ENCODE measurements at regions not wholly inside any gene's neighbourhood (a gene's known extent, or its start where the extent isn't known, plus 50 kb on each side); places are given as distances from the start of the nearest gene placed in this dataset.

DNA sequence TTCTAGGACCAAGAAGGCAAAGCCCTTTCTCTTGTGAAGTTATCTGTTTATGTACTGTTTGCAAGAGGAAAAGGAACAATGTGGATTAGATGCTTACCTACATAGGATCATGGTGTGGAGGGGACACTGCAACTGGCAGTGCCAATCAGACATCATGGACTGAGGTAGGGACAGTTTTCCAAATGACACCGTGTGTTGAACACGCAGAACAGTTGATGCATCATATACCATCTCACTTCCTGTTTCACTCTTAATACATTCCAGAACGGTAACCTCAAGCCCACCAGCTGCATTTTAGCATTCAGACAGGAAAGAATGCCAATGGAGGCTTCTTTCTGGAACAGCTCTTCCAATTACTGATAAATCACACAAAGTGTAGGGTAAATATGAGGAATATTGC lies 397.7 kb upstream of the LMCD1 start:
- Histone ChIP-seq H3K27ac (ENCODE audit: low read length, poor library complexity, severe bottlenecking) (no peak overlapping the region), H3K9ac (ENCODE audit: low read length) (no peak overlapping the region), H3K4me2 (ENCODE audit: low read length, poor library complexity, severe bottlenecking) (no peak overlapping the region), H3K36me3 (ENCODE audit: control insufficient read depth in 1 of 2, insufficient read depth in 2 of 2, low read depth in 1 of 2, low read length in 2 of 2) (no peaks in the 10 kb centered on the region), H2BK12ac (ENCODE audit: low read length in 2 of 2) (no peak overlapping the region), H3K79me1 (replicated peaks; ENCODE audit: low read length, poor library complexity, severe bottlenecking) (no peaks in the 10 kb centered on the region), H2BK120ac (ENCODE audit: low read depth, low read length) (no peak overlapping the region), H2AFZ (ENCODE audit: low read depth, low read length) (no peak overlapping the region), H3K27me3 (ENCODE audit: control insufficient read depth in 1 of 2, insufficient read depth in 1 of 2, low read length in 2 of 2) (no peaks in the 10 kb centered on the region), H3K23ac (ENCODE audit: low read length in 2 of 2) (no peak overlapping the region), H3K4me3 (ENCODE audit: insufficient read depth in 1 of 2, low read depth in 1 of 2, low read length in 2 of 2) (no peak overlapping the region), H2BK15ac (ENCODE audit: low read depth, poor library complexity, severe bottlenecking) (no peak overlapping the region), H3K4me1 (ENCODE audit: control insufficient read depth, insufficient read depth, low read depth, low read length) (no peaks in the 10 kb centered on the region), H3K9me3 (ENCODE audit: control insufficient read depth, low read length) (no peaks in the 10 kb centered on the region), H3K4ac (ENCODE audit: low read depth in 1 of 2, low read length in 2 of 2) (no peak overlapping the region), H3K18ac (ENCODE audit: low read depth in 1 of 2, low read length in 2 of 2) (no peak overlapping the region), H2BK5ac (ENCODE audit: low read depth, low read length, poor library complexity, severe bottlenecking) (no peak overlapping the region), H3K14ac (ENCODE audit: low read length in 2 of 2) (no peak overlapping the region), H4K8ac (ENCODE audit: low read length) (no peak overlapping the region), H2AK5ac (ENCODE audit: low read length, severe bottlenecking) (no peak overlapping the region), H4K91ac (ENCODE audit: low read length) (no peak overlapping the region)
- WGBS = 35% methylated on average over 3 of the region's 3 CpGs
- no peak for DNase-seq

DNA sequence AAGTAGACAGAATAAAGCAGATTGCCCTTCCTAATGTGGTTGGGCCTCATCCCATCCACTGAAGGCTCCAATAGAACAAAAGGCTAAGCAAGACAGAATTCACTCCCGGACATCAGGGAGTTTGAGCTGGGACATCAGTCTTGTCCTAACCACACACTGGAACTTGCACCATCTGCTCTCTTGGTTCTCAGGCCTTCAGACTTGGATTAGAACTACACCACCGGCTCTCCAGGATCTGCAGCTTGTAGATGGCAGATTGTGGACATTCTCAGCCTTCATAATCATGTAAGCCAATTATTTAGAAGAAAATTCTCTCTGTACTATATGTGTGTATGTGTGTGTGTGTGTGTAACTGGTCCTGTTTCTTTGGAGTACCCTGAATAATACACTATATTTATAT lies 394.7 kb upstream of the LMCD1 start:
- H3K27me3 ChIP-seq (ENCODE audit: control insufficient read depth in 1 of 2, insufficient read depth in 1 of 2, low read length in 2 of 2) = no peaks in the 10 kb centered on the region
- no peak overlapping the region for H3K9ac ChIP-seq (ENCODE audit: low read length)
- no peak overlapping the region for H3K14ac ChIP-seq (ENCODE audit: low read length in 2 of 2)
- H3K23ac ChIP-seq (ENCODE audit: low read length in 2 of 2) = no peak overlapping the region
- no peak overlapping the region for H4K91ac ChIP-seq (ENCODE audit: low read length)
- no peak overlapping the region for H2BK15ac ChIP-seq (ENCODE audit: low read depth, poor library complexity, severe bottlenecking)
- no peaks in the 10 kb centered on the region for H3K9me3 ChIP-seq (ENCODE audit: control insufficient read depth, low read length)
- no peak overlapping the region for H3K27ac ChIP-seq (ENCODE audit: low read length, poor library complexity, severe bottlenecking)
- H2AK5ac ChIP-seq (ENCODE audit: low read length, severe bottlenecking) = no peak overlapping the region
- no peak for DNase-seq
- WGBS = 100% methylated on average over 1 of the region's 2 CpGs
- H3K79me1 ChIP-seq (replicated peaks; ENCODE audit: low read length, poor library complexity, severe bottlenecking) = no peaks in the 10 kb centered on the region
- no peaks in the 10 kb centered on the region for H3K4me1 ChIP-seq (ENCODE audit: control insufficient read depth, insufficient read depth, low read depth, low read length)
- no peak overlapping the region for H2BK5ac ChIP-seq (ENCODE audit: low read depth, low read length, poor library complexity, severe bottlenecking)
- H2BK120ac ChIP-seq (ENCODE audit: low read depth, low read length) = no peak overlapping the region
- no peak overlapping the region for H2AFZ ChIP-seq (ENCODE audit: low read depth, low read length)
- H2BK12ac ChIP-seq (ENCODE audit: low read length in 2 of 2) = no peak overlapping the region
- no peak overlapping the region for H3K4me2 ChIP-seq (ENCODE audit: low read length, poor library complexity, severe bottlenecking)
- no peaks in the 10 kb centered on the region for H3K36me3 ChIP-seq (ENCODE audit: control insufficient read depth in 1 of 2, insufficient read depth in 2 of 2, low read depth in 1 of 2, low read length in 2 of 2)
- no peak overlapping the region for H3K4ac ChIP-seq (ENCODE audit: low read depth in 1 of 2, low read length in 2 of 2)
- H3K18ac ChIP-seq (ENCODE audit: low read depth in 1 of 2, low read length in 2 of 2) = no peak overlapping the region
- no peak overlapping the region for H4K8ac ChIP-seq (ENCODE audit: low read length)
- H3K4me3 ChIP-seq (ENCODE audit: insufficient read depth in 1 of 2, low read depth in 1 of 2, low read length in 2 of 2) = no peak overlapping the region

DNA sequence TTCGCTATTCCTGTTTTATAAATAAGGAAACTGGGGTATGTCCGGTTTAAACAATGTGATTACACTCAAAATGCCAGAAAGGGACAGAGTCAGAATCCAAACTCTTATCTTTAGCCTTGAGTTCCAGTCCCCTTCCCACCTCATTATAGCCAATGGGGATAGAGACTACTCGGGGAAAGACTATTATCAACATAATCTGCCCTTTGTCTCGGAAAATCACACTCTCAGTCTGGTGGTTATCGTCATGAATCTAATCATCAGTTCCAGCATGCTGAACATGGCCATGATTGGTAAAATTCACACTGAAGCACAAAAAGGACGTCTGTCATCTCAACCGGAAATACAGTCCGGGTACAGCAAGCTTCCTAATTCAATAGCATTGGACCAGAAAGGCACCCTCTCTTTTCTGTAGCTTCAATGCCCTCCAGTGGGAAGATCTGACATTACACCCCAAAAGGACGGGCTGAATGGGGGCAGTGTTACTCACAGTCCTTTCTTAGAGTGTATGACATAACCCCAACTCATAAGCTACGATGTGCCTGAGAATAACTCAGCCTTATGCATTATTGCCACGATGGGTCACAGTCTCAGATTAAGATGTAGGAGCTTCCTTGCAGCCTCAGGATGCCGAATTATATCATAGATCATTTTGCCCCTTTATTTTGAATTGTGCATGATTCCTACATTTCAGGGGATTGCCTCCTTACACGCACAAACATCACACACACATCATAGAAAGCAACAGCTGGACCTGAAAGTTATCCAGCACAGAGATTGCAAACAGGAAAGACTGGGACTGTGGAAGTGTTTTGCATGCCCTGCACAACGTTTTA lies 390.4 kb upstream of the LMCD1 start:
- Histone ChIP-seq H3K18ac (ENCODE audit: low read depth in 1 of 2, low read length in 2 of 2) (no peak overlapping the region), H3K9ac (ENCODE audit: low read length) (peak overlapping the region; percentile 65), H3K14ac (ENCODE audit: low read length in 2 of 2) (no peak overlapping the region), H3K4me2 (ENCODE audit: low read length, poor library complexity, severe bottlenecking) (peak overlapping the region; percentile 17), H3K4me1 (ENCODE audit: control insufficient read depth, insufficient read depth, low read depth, low read length) (no peaks in the 10 kb centered on the region), H3K23ac (ENCODE audit: low read length in 2 of 2) (no peak overlapping the region), H2BK15ac (ENCODE audit: low read depth, poor library complexity, severe bottlenecking) (no peak overlapping the region), H3K9me3 (ENCODE audit: control insufficient read depth, low read length) (no peaks in the 10 kb centered on the region), H2BK12ac (ENCODE audit: low read length in 2 of 2) (no peak overlapping the region), H3K4me3 (ENCODE audit: insufficient read depth in 1 of 2, low read depth in 1 of 2, low read length in 2 of 2) (peak overlapping the region in 1 of 2 experiments; percentile 56), H3K27me3 (ENCODE audit: control insufficient read depth in 1 of 2, insufficient read depth in 1 of 2, low read length in 2 of 2) (no peaks in the 10 kb centered on the region), H2BK5ac (ENCODE audit: low read depth, low read length, poor library complexity, severe bottlenecking) (no peak overlapping the region), H3K36me3 (ENCODE audit: control insufficient read depth in 1 of 2, insufficient read depth in 2 of 2, low read depth in 1 of 2, low read length in 2 of 2) (no peaks in the 10 kb centered on the region), H3K4ac (ENCODE audit: low read depth in 1 of 2, low read length in 2 of 2) (no peak overlapping the region), H2AK5ac (ENCODE audit: low read length, severe bottlenecking) (no peak overlapping the region), H4K91ac (ENCODE audit: low read length) (no peak overlapping the region), H3K27ac (ENCODE audit: low read length, poor library complexity, severe bottlenecking) (no peak overlapping the region), H2AFZ (ENCODE audit: low read depth, low read length) (no peak overlapping the region), H3K79me1 (replicated peaks; ENCODE audit: low read length, poor library complexity, severe bottlenecking) (no peaks in the 10 kb centered on the region), H4K8ac (ENCODE audit: low read length) (no peak overlapping the region), H2BK120ac (ENCODE audit: low read depth, low read length) (no peak overlapping the region)
- DNase-seq = peak; percentile 74
- 42% methylated on average over 13 of the region's 14 CpGs for WGBS

DNA sequence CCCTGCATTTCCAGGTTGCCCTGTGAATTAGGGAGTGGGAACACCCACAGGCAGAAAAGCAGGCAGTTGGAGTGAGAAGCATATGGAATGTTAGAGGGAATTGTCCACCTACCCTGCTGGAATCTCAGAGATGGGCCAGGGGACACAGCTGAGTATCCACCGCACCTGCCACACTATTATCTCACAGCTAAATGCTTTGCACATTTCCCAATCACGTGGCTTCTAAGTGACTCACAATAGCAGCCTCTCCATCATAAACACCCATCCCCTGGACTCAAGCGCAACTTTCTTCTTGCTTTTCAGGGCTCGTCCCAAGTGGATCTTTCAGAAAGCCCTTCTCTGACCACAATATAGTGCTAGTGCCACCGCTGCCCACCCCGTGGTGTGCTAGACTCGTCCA lies 389.0 kb upstream of the LMCD1 start:
- Histone ChIP-seq H2BK15ac (ENCODE audit: low read depth, poor library complexity, severe bottlenecking) (no peak overlapping the region), H3K23ac (ENCODE audit: low read length in 2 of 2) (no peak overlapping the region), H3K4ac (ENCODE audit: low read depth in 1 of 2, low read length in 2 of 2) (no peak overlapping the region), H3K27ac (ENCODE audit: low read length, poor library complexity, severe bottlenecking) (no peak overlapping the region), H3K79me1 (replicated peaks; ENCODE audit: low read length, poor library complexity, severe bottlenecking) (no peaks in the 10 kb centered on the region), H2BK5ac (ENCODE audit: low read depth, low read length, poor library complexity, severe bottlenecking) (no peak overlapping the region), H2BK12ac (ENCODE audit: low read length in 2 of 2) (no peak overlapping the region), H4K91ac (ENCODE audit: low read length) (no peak overlapping the region), H2AK5ac (ENCODE audit: low read length, severe bottlenecking) (no peak overlapping the region), H2BK120ac (ENCODE audit: low read depth, low read length) (no peak overlapping the region), H3K36me3 (ENCODE audit: control insufficient read depth in 1 of 2, insufficient read depth in 2 of 2, low read depth in 1 of 2, low read length in 2 of 2) (no peaks in the 10 kb centered on the region), H4K8ac (ENCODE audit: low read length) (no peak overlapping the region), H3K4me2 (ENCODE audit: low read length, poor library complexity, severe bottlenecking) (no peak overlapping the region), H2AFZ (ENCODE audit: low read depth, low read length) (no peak overlapping the region), H3K4me1 (ENCODE audit: control insufficient read depth, insufficient read depth, low read depth, low read length) (no peaks in the 10 kb centered on the region), H3K4me3 (ENCODE audit: insufficient read depth in 1 of 2, low read depth in 1 of 2, low read length in 2 of 2) (no peak overlapping the region), H3K27me3 (ENCODE audit: control insufficient read depth in 1 of 2, insufficient read depth in 1 of 2, low read length in 2 of 2) (no peaks in the 10 kb centered on the region), H3K9me3 (ENCODE audit: control insufficient read depth, low read length) (no peaks in the 10 kb centered on the region), H3K18ac (ENCODE audit: low read depth in 1 of 2, low read length in 2 of 2) (no peak overlapping the region), H3K14ac (ENCODE audit: low read length in 2 of 2) (no peak overlapping the region), H3K9ac (ENCODE audit: low read length) (no peak overlapping the region)
- DNase-seq = no peak
- WGBS = 56% methylated on average over 7 of the region's 7 CpGs

All from mesenchymal stem cell (in vitro differentiated cells and primary cell).